ENCODE measurements at regions not wholly inside any gene's neighbourhood (a gene's known extent, or its start where the extent isn't known, plus 50 kb on each side); places are given as distances from the start of the nearest gene placed in this dataset.
"Not testable (repeated sequence)": the region's sequence is repeated elsewhere in the genome, so short reads cannot be mapped to it uniquely, and the experiment has no call there.

DNA sequence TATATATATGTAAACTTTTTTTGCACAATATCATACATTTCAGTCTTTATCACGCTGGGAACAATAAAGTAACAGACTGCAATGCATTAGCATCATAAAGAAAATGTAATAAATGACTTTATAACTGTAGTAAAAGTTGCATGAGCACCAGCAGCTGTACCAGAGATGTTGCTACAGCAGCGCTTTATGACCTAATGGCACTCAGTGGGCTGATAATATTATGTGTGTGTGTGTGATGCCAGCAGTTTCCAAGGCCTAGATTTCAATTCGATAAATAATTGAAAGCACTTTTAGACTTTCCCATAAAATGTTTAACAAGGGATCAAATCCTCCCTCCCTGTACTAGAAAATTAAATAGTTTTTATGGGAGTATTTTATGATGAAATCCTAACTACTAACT, 367.6 kb upstream of the AGA start:
- no peak for DNase-seq

- DNase-seq = no peak
Measured at GRCh38 chr4:177810220-177810619, 368.0 kb upstream of the AGA start.

GRCh38 chr4:177818392-177818791, 376.2 kb upstream of the AGA start:
- DNase-seq = not testable (repeated sequence)

DNA sequence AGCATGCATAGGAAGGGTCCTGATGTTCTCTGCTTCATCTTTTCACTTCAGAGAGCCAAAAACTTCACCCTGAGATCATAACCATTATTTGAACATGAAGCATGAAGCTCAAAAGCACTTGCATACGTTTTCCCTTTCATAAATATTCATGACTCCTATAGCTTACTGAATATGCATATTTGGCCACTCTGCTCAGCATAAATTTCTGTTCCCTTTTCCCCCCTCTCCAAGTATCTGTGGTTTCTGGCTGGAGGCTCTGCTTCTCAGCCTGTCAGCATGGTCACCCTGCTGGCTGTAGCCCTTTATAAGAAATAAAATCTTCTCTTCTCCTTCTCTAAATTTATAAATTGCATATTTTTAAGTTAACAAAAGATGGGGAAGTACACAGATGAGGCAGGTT, 384.7 kb upstream of the AGA start:
- DNase-seq = no peak

- no peak for DNase-seq
Measured at GRCh38 chr4:177841258-177841657, 399.0 kb upstream of the AGA start.

DNA sequence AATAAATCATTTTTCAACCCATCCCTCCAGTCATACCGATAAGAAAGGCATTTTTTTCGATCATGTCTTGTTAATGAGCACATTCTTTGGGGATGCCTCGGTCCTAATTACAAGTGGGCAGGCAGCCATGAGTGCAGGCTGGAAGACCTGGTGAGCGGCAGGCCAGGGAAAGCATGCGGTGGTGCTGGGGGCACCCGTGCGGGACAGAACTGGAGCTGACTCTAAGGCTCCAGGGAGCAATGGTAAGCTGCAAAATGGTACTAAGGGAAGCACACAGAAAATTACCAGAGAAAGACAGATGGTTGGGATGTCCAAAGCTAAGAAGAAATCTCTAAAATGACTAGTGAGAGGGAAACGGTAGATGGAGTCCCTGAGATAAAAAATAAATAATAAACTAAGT, 411.0 kb upstream of the AGA start:
- DNase-seq = no peak

- no peak for DNase-seq
Measured at GRCh38 chr4:177855507-177856197, 413.4 kb upstream of the AGA start.

GRCh38 chr4:177860171-177860570, 417.9 kb upstream of the AGA start:
- DNase-seq = no peak

- DNase-seq = no peak
Measured at GRCh38 chr4:177861551-177862094, 419.4 kb upstream of the AGA start.

DNA sequence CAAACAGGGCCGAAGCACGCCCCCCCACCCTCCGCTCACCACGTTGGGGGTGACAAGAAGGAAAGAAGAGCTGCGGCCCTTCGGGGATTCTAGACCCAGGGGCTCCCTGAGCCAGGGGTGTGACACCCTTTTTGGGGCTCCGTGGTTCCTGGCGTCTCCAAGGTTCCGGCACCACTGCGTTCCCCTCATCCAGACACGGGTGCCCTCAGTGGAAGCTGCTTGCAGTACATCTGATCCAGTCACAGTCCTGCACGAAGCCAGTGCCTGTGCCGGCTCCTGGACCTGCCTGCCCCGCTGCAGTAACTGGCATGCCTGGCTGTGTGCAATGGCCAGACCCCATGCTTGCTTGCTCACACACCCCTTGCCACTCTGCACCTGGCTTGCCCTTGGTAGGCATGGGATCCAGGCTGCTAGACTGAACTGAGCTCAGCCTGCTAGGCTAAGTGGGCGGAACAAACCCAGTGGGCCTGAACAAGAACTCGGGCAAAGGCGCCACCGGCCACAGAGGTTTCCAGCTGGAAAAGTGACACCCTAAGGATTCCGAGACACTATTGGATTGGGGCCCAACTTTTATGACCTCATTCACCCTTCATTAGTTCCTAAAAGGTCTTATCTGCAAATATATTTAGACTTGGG, 420.4 kb upstream of the AGA start:
- DNase-seq = no peak

DNA sequence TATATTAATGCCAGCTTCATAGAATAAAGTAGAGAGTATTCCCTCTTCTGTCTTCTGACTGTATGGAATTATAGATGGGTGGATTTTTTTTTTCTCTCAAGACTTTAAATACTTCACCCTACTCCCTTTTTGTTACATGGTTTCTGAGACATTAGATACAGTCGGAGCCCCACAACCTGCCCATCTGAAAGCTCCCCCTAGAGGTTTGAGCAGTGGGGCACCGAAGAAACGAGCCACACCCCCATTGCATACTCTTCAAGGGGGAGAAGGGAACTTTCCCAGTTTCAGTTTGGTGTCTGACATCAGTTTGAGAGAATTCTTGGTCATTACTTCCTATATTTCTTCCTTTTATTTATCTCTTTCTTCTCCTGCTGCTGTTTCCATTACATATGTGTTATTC, 437.6 kb upstream of the AGA start:
- DNase-seq = no peak

GRCh38 chr4:177895136-177895535, 452.9 kb upstream of the AGA start:
- no peak for DNase-seq

GRCh38 chr4:177901786-177902185, 459.5 kb upstream of the AGA start:
- no peak for DNase-seq

GRCh38 chr4:177902386-177902785, 460.1 kb upstream of the AGA start:
- DNase-seq = no peak

DNA sequence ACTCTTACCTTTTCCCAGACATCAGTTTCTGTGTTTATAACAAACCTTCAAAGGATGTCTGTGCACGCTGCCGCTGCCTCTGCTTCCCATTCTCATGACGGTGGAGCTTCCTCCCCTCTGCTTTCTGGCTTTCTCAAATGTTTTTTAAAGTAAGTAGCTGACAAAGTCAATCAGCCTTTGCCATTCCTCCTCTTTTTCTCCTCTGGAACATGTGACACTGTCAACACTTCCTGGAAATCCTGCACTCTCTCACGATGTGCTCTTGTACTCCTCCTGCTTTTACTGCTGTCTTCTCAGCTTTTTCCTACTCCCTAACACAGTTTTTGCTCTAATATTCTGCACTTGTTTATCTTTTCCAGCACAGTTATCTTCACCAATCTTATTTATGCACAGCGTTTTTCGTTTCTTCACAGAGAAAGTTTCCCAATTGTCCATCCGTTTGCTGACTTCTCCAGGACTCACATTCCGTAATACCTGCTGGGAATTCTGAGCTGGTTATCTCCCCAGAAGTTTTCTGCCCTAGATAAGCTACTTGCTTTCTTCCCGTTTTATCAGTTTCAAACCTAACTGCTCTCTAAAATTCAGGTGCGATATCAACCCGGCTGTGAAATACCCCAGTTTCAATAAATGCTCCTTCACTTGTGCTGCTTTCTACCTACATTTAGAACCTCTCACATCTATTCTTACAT, 465.6 kb upstream of the AGA start:
- no peak for DNase-seq

DNA sequence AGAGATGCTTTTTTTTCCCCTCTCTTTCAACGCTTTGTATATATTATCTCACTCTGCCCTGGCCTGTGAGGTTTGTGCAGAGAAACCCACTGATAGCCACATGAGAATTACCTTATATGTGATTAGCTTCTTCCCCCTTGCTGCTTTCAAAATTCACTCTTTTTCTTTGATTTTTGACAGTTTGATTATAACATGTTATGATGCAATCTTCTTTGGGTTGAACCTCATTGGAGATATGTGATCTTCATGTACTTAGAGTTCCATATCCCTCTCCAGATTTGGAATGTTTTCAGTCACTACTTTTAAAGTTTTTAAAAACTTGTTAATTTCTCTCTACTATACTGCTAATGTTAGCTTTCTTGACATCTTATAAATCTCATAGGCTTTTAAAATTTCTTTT, 479.5 kb upstream of the AGA start:
- DNase-seq = no peak

GRCh38 chr4:177923888-177924287, 481.7 kb upstream of the AGA start:
- no peak for DNase-seq

GRCh38 chr4:177937041-177937440, 494.8 kb upstream of the AGA start:
- DNase-seq = no peak

GRCh38 chr4:177938226-177938625, 496.0 kb upstream of the AGA start:
- no peak for DNase-seq

GRCh38 chr4:177945268-177945667, 503.0 kb upstream of the AGA start:
- no peak for DNase-seq

DNA sequence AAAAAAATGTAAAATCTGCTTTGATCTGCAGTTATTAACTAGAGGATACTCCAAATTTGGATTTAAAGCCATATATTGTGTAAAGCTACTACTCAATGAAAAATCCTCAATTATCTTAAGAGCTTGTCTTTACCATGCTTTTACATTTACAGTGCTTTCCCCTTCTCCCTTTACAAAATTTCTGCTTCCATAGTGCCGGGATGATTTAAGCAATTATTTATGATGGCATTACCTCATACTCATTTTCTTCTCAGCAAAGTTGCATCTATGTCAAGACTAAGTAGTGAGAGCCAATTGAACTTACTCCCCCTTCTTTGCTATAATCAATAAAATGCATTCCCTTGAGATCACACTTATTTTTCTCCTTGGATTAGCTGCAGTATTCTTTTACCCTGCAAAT, 505.4 kb upstream of the AGA start:
- DNase-seq = no peak

DNA sequence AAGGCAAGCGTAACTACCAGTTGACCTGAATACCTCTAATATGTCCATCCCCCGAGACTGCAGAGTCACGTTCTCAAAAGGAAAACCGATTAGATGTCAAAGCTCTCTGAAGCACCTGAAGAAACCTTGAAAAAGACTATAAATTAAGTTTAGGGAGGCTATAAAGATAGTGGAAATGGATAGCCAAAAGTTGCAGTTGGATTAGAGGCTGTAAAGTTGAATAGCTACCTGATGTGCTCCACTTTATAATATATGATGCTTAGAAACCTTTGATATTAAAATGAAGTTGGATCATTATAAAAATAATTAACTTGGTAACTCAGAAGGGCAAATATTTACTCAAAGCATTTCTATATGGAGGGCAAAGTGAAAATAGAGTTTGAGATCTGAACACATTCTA, 506.6 kb upstream of the AGA start:
- no peak for DNase-seq

DNA sequence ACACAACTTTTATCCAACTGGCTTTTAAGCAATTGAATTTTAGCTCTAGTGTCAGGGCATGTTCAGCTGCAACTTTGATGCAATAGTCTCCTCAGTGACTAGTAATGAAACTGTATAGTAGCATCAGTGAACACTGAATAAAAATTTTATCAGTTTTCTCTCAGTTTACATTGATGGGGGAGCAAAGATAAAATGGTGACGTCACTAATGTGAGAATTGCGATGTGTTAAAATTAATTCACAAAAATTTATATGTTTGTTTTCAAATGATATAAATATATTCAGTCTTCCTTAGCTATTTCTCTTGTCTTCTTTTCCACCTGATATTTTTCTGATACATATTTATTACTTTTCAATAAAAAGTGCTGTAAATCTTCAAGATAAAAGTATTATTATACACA, 508.8 kb upstream of the AGA start:
- no peak for DNase-seq

DNA sequence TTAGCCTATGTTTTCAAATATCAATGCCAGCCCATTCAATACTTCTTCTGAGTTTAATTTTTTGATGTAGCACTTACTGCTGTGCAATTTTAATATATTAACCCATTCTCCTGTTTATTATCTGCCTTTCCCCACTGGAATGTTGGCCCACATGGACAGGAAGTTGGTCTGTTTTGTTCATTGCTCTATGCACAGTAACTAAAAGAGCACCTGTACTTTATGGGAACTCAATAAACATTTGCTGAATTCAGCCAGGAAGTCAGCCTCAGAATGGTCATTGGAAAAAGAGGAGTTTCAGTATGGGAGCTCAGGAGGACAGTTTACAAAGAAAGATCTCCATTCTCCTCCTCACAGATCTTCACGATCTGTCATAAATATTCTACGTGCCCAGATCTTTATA, 510.5 kb upstream of the AGA start:
- DNase-seq = no peak
